OCI-LY7 (cell line): ENCODE measurements at regions not wholly inside any gene's neighbourhood (a gene's known extent, or its start where the extent isn't known, plus 50 kb on each side); places are given as distances from the start of the nearest gene placed in this dataset.

Source experiments
- BruUV-seq: library from RNA; stranded (reverse); fragments of 400-500 nt; replicated peaks from 2 replicates; lab custom pipeline; 2021; lab: Mats Ljungman, UMichigan
- CTCF ChIA-PET: fragments of 300-600 bp; sonication (Branson Sonifier 250); formaldehyde crosslinking; loops from one replicate; lab custom pipeline; 2022; ENCODE audit warnings: antibody characterized with exemption; ENCODE audit not compliant: unreplicated experiment; lab: Charles Lee
- POLR2A ChIA-PET: fragments of 300-600 bp; sonication (Branson Sonifier 250); formaldehyde crosslinking; loops from one replicate; lab custom pipeline; 2022; ENCODE audit warnings: antibody characterized with exemption; lab: Charles Lee
- DNase-seq: peaks from one replicate; pipeline ENCODE4 v3.0.0-alpha.2; 2015; ENCODE audit warnings: low spot score
- H2AFZ ChIP-seq: fragments of 200-600 bp; sonication (generic), shearing (Covaris generic); 2 replicates; pipeline ENCODE4 v1.6.1; 2014; ENCODE audit warnings: mild to moderate bottlenecking, antibody characterized with exemption, low read length, moderate library complexity
- H3K27ac ChIP-seq: fragments of 200-600 bp; sonication (generic); 2 replicates; pipeline ENCODE4 v1.5.1; 2014; ENCODE audit warnings: mixed run types, low read depth, mild to moderate bottlenecking, moderate library complexity, low read length, inconsistent platforms; ENCODE audit not compliant: poor library complexity, severe bottlenecking
- H3K36me3 ChIP-seq: fragments of 200-600 bp; sonication (generic); 2 replicates; pipeline ENCODE4 v1.6.1; 2014; ENCODE audit warnings: mild to moderate bottlenecking, antibody characterized with exemption, low read length, moderate library complexity, mixed read lengths; ENCODE audit not compliant: insufficient read depth
- H3K4me1 ChIP-seq: fragments of 200-600 bp; sonication (generic); 2 replicates; pipeline ENCODE4 v1.5.1; 2014; ENCODE audit warnings: mild to moderate bottlenecking, low read length; ENCODE audit not compliant: insufficient read depth, poor library complexity, severe bottlenecking
- H3K4me2 ChIP-seq: fragments of 200-600 bp; sonication (generic); 2 replicates; pipeline ENCODE4 v1.6.1; 2014; ENCODE audit warnings: mild to moderate bottlenecking, low read length
- H3K4me3 ChIP-seq: fragments of 200-600 bp; sonication (generic); 2 replicates; pipeline ENCODE4 v1.5.1; 2014; ENCODE audit warnings: mild to moderate bottlenecking, low read depth, low read length; ENCODE audit not compliant: poor library complexity, severe bottlenecking
- H3K79me2 ChIP-seq: fragments of 200-600 bp; sonication (generic); 2 replicates; pipeline ENCODE4 v1.6.1; 2016; ENCODE audit warnings: low read depth, mild to moderate bottlenecking, low read length, moderate library complexity, mixed read lengths; ENCODE audit not compliant: insufficient read depth
- H3K9me2 ChIP-seq: fragments of 200-600 bp; sonication (generic); 2 replicates; pipeline ENCODE4 v1.6.1; 2016; ENCODE audit warnings: mild to moderate bottlenecking, low read length, mixed read lengths; ENCODE audit not compliant: insufficient read depth
- H3K9me3 ChIP-seq: fragments of 200-600 bp; sonication (generic); 2 replicates; pipeline ENCODE4 v1.6.1; 2014; ENCODE audit warnings: mild to moderate bottlenecking, mixed run types, low read length, mixed read lengths
- H4K20me1 ChIP-seq: fragments of 200-600 bp; sonication (generic); 2 replicates; pipeline ENCODE4 v1.6.1; 2014; ENCODE audit warnings: mild to moderate bottlenecking, antibody characterized with exemption, low read length, moderate library complexity, mixed read lengths; ENCODE audit not compliant: insufficient read depth
- EZH2phosphoT487 ChIP-seq: fragments of 200-600 bp; sonication (generic); IDR thresholded peaks from 2 replicates; pipeline ENCODE4 v1.6.1; 2018; ENCODE audit warnings: low read depth, borderline replicate concordance, mild to moderate bottlenecking, mixed run types, antibody characterized with exemption, low read length, moderate library complexity, mixed read lengths
- intact Hi-C: fragments of 100-400 bp; cut with micrococcal nuclease; formaldehyde crosslinking; loops from one replicate; pipeline ENCODE4 v1.10.0; 2022; ENCODE audit not compliant: unreplicated experiment
- TF ChIP-seq, protein P1 (sequence below): fragments of 200-600 bp; sonication (generic); conservative IDR thresholded peaks from 2 replicates; pipeline ENCODE4 v1.5.1; 2014; ENCODE audit warnings: mild to moderate bottlenecking, antibody characterized with exemption, low read length, moderate library complexity, mixed read lengths

- H3K4me1 ChIP-seq, result no peaks in the 10 kb centered on the region
- TF ChIP-seq, protein P1, sequence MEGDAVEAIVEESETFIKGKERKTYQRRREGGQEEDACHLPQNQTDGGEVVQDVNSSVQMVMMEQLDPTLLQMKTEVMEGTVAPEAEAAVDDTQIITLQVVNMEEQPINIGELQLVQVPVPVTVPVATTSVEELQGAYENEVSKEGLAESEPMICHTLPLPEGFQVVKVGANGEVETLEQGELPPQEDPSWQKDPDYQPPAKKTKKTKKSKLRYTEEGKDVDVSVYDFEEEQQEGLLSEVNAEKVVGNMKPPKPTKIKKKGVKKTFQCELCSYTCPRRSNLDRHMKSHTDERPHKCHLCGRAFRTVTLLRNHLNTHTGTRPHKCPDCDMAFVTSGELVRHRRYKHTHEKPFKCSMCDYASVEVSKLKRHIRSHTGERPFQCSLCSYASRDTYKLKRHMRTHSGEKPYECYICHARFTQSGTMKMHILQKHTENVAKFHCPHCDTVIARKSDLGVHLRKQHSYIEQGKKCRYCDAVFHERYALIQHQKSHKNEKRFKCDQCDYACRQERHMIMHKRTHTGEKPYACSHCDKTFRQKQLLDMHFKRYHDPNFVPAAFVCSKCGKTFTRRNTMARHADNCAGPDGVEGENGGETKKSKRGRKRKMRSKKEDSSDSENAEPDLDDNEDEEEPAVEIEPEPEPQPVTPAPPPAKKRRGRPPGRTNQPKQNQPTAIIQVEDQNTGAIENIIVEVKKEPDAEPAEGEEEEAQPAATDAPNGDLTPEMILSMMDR, result no peak
- no peak for TF ChIP-seq EZH2phosphoT487
- H3K27ac ChIP-seq, result no peak overlapping the region
- intact Hi-C loops, result no loop called here
- no peak overlapping the region for H3K4me2 ChIP-seq
- H4K20me1 ChIP-seq, result no peaks in the 10 kb centered on the region
- no peak overlapping the region for H2AFZ ChIP-seq
- no peaks in the 10 kb centered on the region for H3K9me3 ChIP-seq
- ChIA-PET CTCF (no interaction called here), POLR2A (no interaction called here)
- DNase-seq, result no peak
- H3K36me3 ChIP-seq, result no peaks in the 10 kb centered on the region
- no peaks in the 10 kb centered on the region for H3K79me2 ChIP-seq
- no peaks in the 10 kb centered on the region for H3K9me2 ChIP-seq
- BruUV-seq, result no TSS peak
- no peak overlapping the region for H3K4me3 ChIP-seq
These were observed 510.5 kb upstream of the LRFN5 start for GRCh38 chr14:41096131-41096530.

- Histone ChIP-seq H3K36me3 (no peaks in the 10 kb centered on the region), H4K20me1 (no peaks in the 10 kb centered on the region), H3K27ac (no peak overlapping the region), H3K4me1 (no peaks in the 10 kb centered on the region), H3K4me2 (no peak overlapping the region), H3K9me3 (peaks cover 12% of the 10 kb centered on the region; the same call in 1 of the 2 replicates), H3K9me2 (no peaks in the 10 kb centered on the region), H2AFZ (no peak overlapping the region), H3K4me3 (no peak overlapping the region), H3K79me2 (no peaks in the 10 kb centered on the region)
- POLR2A ChIA-PET, result no interaction called here
- DNase-seq, result no peak
- no TSS peak for BruUV-seq
- CTCF ChIA-PET, result no interaction called here
- intact Hi-C loops, result no loop called here
- TF ChIP-seq, protein P1, result no peak
- no peak for TF ChIP-seq EZH2phosphoT487
These were observed 519.6 kb upstream of the LRFN5 start for GRCh38 chr14:41087056-41087455.

- CTCF ChIA-PET, result no interaction called here
- TF ChIP-seq, protein P1, result no peak
- TF ChIP-seq EZH2phosphoT487, result no peak
These were observed 533.1 kb upstream of the LRFN5 start for GRCh38 chr14:41073544-41073943.

More at GRCh38 chr14:41073544-41073943, 533.1 kb upstream of the LRFN5 start:
- Histone ChIP-seq H4K20me1 (no peaks in the 10 kb centered on the region), H3K9me3 (no peaks in the 10 kb centered on the region), H3K4me3 (no peak overlapping the region), H2AFZ (no peak overlapping the region), H3K36me3 (no peaks in the 10 kb centered on the region), H3K4me1 (no peaks in the 10 kb centered on the region), H3K27ac (no peak overlapping the region), H3K4me2 (no peak overlapping the region), H3K79me2 (no peaks in the 10 kb centered on the region), H3K9me2 (no peaks in the 10 kb centered on the region)
- POLR2A ChIA-PET, result no interaction called here
- intact Hi-C loops, result no loop called here
- no TSS peak for BruUV-seq
- DNase-seq, result no peak
